HK-2 (cell line): ENCODE measurements at regions not wholly inside any gene's neighbourhood (a gene's known extent, or its start where the extent isn't known, plus 50 kb on each side); places are given as distances from the start of the nearest gene placed in this dataset.
"Not testable (repeated sequence)": the region's sequence is repeated elsewhere in the genome, so short reads cannot be mapped to it uniquely, and the experiment has no call there.

Source experiments
- DNase-seq: peaks from one replicate; pipeline ENCODE4 v3.0.0-alpha.2; 2018; ENCODE audit not compliant: unreplicated experiment

DNA sequence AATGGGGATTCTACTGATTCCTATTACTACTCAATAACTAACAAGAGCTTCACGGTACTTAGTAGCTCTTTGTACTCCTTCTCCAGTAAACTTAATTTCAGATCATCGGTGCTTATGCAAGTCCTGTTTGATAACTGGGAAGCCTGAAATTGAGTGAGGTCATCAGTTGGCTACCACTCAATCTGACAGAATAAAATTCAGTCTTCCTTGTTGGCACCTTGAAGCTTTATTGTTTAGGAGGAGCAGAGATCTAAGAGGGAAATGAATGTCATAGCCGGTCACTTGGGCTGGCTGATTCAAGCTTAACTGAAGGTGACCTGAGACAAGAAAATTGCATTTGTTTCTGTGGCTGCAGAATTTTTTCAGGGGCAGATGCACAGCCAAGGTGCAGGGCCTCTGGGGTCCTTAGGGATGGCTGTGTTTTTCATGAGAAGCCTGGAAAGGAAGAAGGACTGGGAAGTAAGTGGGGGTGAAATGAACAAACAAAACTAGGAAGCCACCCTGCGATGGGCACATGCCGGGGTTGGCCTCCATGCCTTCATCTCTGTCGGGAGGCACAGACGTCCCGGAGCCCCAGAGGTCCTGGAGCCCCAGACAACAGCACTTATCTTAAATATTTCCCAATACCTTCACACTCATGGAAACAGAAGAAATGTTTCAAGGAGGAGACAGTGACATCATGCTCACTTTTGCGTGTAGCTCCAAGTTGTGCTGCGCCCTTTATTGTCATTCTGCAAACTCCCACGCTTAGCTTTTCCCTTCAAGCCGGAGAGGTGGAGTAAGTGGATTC, 85.0 kb upstream of the KIF5B start:
- no peak for DNase-seq

DNA sequence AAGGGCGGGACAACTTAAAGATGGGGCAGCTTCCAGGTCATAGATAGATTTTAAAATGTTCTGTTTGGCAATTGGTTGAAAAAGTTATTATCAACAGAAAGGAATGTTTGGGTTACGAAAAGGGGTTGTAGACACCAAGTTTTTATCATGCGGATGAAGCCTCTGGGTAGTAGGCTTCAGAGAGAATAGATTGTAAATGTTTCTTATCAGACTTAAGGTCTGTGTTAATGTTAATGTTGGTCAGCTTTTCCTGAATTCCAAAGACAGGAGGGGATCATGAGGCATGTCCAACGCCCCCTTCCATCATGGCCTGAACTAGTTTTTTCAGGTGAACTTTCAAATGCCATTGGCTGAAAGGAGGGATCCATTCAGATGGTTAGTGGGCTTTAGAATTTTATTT, 84.2 kb upstream of the KIF5B start:
- DNase-seq = no peak

DNA sequence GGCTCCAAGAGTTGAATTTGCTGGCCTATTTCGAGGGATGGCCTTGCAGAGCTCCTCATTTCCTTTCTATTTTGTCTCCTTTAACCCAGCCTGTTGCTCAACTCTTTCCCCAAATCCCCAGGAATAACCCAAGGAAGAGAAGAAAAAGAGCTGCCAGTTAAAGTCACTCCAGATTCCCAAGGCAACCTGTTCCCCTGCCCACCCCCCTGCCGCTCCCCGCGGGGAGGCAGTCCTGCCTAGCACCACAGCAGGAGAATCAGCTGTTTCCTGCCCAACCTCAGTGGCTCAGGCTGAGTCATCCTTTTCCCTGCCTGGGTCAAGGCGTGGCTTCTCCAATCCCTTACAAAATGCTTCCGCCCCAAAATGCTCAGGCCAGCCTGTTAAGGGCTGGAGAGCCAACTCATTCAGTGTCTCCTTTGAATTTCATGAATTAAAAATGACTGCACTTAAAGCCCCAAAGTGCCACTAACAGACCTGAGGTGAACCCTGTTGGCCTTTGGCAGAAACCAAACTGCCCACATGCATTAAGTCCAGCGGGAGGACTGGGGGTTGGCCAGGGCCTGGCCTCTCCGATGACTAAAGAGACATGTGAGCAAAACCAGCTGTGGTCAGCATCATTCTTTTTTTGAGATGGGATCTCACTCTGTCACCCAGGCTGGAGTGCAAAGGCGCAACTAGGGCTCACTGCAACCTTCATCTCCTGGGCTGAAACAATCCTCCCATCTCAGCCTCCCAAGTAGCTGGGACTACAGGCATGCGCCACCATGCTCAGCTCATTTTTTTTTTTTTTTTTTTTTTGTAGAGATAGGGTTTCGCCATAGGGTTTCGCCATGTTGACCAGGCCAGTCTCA, 83.2 kb upstream of the KIF5B start:
- peak; percentile 72 for DNase-seq

DNA sequence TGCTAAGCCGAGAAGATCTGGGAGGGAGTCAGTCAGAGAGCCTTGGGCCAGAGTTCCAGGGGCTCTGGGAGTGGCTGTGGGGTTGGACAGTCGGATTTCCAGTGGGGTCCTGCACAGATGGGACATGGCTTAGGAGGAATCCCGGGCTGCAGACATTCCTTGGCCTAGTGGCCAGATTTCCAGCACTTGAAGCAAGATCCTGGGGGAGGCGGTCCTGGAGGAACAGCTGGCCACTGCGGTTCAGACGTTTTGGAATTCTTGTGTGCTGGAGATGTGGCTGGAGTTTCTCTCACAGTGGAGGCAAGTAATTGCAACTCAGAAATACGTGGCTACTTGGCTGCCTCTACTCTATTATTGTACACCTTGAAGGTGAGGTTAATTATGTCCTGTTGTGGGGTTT, 80.7 kb upstream of the KIF5B start:
- DNase-seq = not testable (repeated sequence)

DNA sequence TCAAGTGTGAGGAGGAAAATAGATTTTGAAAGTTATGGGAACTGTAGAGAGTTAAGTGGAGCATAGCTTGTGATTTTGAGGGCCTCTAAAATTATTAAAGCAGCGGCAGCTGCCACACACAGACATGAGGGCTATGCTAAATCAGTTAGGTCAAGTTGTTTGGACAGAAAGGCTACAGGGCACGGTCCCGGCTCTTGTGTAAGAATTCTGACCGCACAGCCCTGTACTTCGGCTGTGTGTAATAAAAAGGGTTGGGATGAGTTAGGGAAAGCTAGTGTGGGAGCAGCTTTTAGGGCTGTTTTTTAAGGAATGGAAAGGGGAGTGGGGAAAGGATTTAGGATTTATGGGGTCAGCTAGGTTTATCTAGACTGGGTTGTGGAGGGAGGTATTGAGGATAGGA, 79.6 kb upstream of the KIF5B start:
- DNase-seq = not testable (repeated sequence)

DNA sequence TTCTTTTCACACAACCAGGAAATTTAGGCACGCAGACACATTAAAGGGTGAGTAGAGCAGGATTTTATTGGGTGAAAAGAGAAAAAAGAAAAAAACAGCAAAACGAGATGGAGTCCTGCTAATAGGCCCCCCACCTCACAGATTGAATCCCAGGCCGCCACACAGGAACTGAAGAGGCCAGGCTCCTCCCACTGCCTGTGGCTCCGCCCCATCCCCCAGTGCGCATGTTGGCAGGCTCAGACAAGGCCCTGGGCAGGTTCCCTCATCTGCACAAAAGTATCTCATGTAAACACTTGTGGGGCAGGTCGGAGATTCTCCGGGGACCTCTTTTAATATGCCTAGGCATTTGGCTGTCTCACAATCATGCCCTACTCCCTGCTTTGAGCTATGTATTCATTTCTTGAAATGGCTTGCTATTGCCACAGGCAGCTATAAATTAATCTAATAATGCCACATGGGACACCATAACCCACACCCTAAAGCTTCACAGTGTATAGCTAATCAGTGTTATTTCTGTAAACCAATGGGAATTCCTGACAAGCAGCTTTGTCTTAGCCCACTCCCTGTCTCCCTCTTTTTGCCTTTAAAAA, 76.2 kb upstream of the KIF5B start:
- DNase-seq = no peak

DNA sequence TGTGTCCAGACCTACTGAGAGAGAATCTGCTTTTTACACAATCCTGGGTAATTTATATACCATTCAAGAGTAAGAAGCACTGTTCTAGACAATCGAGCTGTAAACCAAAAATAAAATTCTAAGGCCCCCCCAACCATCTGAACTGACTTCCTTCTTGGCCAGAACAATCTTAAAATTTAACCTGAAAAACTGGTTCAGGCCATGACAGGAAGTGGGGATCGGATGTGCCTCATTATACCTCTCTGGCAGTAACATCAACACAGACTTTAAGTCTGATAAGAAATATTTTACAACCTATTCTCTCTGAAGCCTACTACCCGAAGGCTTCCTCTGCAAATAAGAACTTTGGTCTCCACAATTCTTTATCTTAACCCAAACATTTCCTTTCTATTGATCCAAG, 75.2 kb upstream of the KIF5B start:
- DNase-seq = no peak

DNA sequence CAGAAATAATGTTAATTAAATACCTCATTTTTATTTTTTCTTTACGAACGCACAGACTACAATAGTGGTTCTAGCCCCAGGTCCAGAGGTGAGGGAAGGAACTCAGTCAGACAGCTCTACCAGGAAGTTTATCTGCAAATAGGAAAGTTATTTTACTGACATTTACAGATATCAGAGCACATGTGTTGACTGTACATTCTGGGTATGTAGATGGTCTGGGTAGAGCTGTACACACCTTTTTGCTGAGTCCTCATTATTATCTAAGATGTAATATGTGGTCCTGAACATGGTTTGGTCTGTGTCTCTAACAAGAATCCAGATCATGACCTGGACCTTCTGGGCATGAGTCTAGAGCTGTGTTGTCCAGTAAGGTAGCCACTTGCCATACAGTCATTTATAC, 74.6 kb upstream of the KIF5B start:
- no peak for DNase-seq

DNA sequence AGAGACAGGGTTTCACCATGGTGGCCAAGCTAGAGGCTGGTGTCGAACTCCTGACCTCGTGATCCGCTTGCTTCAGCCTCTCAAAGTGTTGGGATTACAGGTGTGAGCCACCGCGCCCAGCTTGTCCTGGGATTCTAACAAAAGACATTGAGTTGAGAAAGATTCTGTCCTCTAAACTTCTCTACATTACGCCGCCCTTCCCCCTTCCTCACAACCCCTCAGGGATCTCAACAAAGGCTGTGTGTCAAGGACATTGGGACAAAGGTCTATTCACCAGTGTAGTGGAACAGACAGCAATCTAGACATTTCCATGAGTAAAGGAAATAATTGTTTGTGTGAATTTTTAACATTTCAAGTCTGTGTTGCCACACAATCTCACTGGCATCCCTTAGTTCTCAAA, 68.8 kb upstream of the KIF5B start:
- DNase-seq = no peak

DNA sequence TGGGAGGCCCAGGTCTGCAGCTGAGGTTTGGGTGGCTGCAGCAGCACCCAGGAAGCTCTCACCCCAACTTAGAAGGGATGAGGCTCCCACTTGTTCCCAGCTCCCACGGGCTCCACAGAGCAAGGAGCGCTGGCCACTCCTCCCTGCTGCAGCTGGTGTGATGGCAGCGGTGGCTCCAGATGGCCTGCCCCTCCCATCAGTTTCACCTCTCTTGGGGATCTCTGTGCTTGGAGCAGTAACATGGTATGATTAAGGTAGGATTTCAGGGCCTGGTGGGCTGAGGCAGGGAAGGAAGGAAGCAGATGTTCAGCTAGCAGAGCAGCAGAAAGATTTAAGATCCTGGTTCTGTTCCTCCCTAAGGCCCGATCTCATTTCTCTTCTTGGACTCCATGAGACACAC, 66.8 kb upstream of the KIF5B start:
- DNase-seq = no peak

DNA sequence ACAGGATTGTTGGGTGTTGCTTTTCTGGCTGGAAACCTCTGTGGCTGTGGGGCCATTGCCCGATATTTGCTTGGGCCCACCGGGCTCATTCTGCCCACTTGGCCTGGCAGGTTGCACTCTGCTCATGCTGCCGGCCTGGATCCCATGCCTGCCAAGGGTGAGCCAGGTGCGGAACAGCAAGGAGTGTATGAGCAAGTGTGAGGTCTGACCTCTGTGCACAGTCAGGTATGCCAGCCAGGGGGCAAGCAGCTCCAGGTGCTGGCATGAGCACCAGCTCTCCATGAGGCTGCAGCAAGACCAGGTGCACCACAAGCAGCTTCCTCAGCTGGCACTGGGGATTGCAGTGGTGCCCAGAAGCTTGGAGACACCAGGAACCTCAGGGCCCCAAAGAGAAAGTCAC, 65.4 kb upstream of the KIF5B start:
- DNase-seq = no peak

DNA sequence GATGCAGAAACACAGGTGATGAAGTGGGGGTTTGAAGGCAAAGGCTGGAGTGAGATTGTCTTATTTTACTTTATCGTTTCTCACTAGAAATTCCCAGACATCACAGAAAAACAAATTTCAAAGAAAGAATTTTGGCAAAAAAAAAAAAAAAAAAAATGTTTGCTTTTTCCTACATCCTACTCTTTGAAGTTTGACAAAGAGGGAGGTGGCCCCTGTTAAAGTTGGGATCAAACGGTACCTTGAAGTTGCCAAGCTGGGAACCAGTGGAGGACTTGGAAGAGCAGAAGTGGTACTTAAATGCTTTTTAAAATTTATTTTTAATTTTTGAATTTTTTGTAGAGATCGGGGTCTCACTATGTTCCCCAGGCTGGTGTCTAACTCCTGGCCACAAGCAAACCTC, 63.9 kb upstream of the KIF5B start:
- DNase-seq = no peak

DNA sequence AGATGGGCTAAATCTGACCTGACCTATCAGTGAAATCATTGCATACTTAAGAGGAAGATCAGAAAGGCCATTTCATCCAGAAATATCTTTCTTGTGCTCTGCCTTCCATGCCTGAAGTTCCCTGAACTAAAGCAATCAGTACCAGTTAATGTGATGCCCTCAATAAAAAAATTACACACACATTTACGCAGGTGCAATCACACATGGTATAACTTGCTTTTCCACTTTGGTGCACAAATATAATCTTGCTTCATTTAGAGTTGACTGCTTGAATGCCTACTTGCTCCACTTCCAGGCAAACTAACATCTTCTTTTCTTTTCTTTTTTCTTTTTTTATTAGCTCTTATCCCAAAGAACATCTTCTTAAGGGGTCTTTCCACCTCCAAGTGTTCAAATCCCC, 58.3 kb upstream of the KIF5B start:
- no peak for DNase-seq

DNA sequence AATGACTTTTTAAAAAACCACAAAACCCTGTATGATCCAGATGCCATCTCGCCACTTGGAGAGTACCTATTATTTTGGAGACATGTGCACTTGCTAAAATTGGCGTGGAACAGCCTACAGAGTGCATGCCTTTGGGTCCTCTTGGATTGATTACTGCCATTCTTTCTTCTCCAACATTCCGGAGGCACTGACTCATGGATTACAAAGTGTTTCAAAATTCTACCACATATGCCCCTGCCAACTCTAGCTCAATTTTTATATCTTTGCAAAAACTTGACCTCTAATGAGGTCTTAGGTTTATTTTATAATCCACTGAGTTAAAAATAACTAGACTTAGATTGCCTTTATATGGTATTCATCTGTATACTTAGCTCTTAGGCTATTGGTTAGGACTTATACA, 55.8 kb upstream of the KIF5B start:
- DNase-seq = no peak

DNA sequence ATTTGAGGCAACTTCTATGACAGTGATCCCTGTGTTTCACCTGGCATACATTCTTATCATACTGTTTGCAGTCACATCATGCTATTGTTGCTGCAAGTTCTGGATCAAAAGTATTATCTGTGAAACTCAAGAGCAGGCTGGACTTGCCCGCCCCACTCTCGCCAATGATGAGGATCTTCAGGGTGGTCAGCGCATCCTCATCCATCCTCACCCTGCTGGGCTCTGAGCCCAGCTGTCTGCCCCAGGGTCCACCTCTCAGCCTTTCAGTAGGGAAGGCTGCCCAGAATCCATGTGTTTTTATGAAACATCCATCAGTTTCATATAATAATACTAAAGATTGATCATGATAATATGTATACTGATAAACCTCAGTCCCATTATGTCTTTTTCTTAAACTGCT, 55.4 kb upstream of the KIF5B start:
- no peak for DNase-seq

DNA sequence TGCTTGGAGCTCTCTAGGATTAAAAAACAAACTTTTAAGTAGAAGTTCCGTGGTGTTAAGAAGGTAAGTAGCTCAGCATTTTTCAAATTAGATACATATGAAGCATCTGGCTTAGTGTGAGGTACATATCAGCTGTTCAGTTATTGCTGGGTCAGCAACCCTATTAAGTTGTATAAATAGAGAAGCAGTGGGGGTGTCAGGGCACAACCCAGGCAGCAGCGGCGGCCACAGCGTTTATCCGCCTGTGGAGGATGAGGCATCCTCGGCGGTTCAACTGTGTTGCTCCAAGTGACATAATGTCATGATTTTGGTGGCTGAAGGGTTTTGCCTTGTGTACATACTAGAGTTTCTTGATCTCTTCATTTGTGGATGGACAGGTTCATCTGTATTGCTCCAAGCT, 54.6 kb upstream of the KIF5B start:
- DNase-seq = no peak

DNA sequence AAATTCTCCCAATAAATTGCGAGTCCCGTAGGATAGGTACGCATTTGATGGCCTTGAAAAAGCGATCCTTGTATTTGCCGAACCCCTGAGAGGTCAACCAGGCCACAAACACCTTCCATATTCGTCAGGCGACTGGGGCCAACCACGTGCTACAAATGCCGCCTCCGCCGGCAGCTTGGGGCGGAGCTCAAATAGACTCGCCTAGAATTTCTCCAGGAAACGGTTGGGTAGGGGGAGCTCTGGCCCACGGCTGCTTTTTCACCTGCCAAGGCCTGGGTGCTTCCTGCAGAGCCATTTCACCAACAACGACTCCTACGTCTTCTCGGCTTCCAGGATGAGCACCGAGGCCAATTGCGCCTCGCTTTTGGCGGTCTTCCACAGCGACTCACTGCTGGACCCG, 53.4 kb upstream of the KIF5B start:
- no peak for DNase-seq
